Small intestine (tissue), 7 donors: ENCODE measurements at regions not wholly inside any gene's neighbourhood (a gene's known extent, or its start where the extent isn't known, plus 50 kb on each side); places are given as distances from the start of the nearest gene placed in this dataset.

Experiments used
- DNase-seq, 2 donors: peaks; one replicate each; pipeline versions ENCODE4 v3.0.0 to v3.0.0-alpha.2; 2013
- FAIRE-seq: peaks from 2 replicates; lab custom pipeline; 2012; peaks lifted over from hg19 to GRCh38; lab: Jason Lieb, UNC
- H3K27ac ChIP-seq, 3 donors: one replicate each; pipeline ENCODE4 v1.5.1; 2013; ENCODE audit warnings: low read length in 2 of 3, mild to moderate bottlenecking in 2 of 3, control low read depth in 1 of 3, inconsistent platforms in 1 of 3, low read depth in 1 of 3, moderate library complexity in 1 of 3
- H3K27me3 ChIP-seq, 3 donors: one replicate each; pipeline ENCODE4 v1.6.1; 2013; ENCODE audit warnings: low read length in 3 of 3, inconsistent platforms in 1 of 3; ENCODE audit not compliant: control insufficient read depth in 3 of 3, insufficient read depth in 3 of 3
- H3K36me3 ChIP-seq, 3 donors: one replicate each; pipeline ENCODE4 v1.6.1; 2013; ENCODE audit warnings: low read length in 3 of 3, inconsistent platforms in 1 of 3, low read depth in 1 of 3, mild to moderate bottlenecking in 1 of 3, moderate library complexity in 1 of 3; ENCODE audit not compliant: control insufficient read depth in 3 of 3, insufficient read depth in 2 of 3
- H3K4me1 ChIP-seq, 3 donors: one replicate each; pipeline ENCODE4 v1.6.1; 2013; ENCODE audit warnings: low read length in 2 of 3, inconsistent platforms in 1 of 3, low read depth in 1 of 3, mild to moderate bottlenecking in 1 of 3, moderate library complexity in 1 of 3; ENCODE audit not compliant: control insufficient read depth in 3 of 3, insufficient read depth in 2 of 3
- H3K4me3 ChIP-seq, 3 donors: one replicate each; pipeline ENCODE4 v1.5.1; 2013; ENCODE audit warnings: low read length in 3 of 3, control low read depth in 1 of 3, inconsistent platforms in 1 of 3, low read depth in 1 of 3, mild to moderate bottlenecking in 1 of 3, moderate library complexity in 1 of 3
- H3K9me3 ChIP-seq, 2 donors: one replicate each; pipeline ENCODE4 v1.6.1; 2013; ENCODE audit warnings: low read depth in 1 of 2, low read length in 1 of 2; ENCODE audit not compliant: control insufficient read depth in 2 of 2, insufficient read depth in 1 of 2
- WGBS, 3 donors: extraction: QIAGEN DNeasy Blood & Tissue Kit; methylation state at CpG; one replicate each; pipeline ENCODE4 v1.1.7; 2013; 5-methylcytosine and 5-hydroxymethylcytosine counted together
- donor health status: healthy with polysubstance abuse.
- donor health status: control.
- donor health status: control.
- donor health status: Bipolar disorder and iron deficiency.
- donor health status: healthy.

GRCh38 chr3:103657756-103658155 lies 1222.9 kb downstream of the ZPLD1 start:
- no peaks in the 10 kb centered on the region for H3K9me3 ChIP-seq
- no peak overlapping the region for H3K4me3 ChIP-seq
- DNase-seq: no peak
- WGBS, 3 donors: 53 to 70% (median 54%) methylated on average over 8 of the region's 8 CpGs
- no peak for FAIRE-seq
- no peaks in the 10 kb centered on the region for H3K27me3 ChIP-seq
- H3K4me1 ChIP-seq: no peaks in the 10 kb centered on the region
- H3K27ac ChIP-seq: no peak overlapping the region
- H3K36me3 ChIP-seq: no peaks in the 10 kb centered on the region

- FAIRE-seq (no peak), DNase-seq (no peak)
- WGBS, 3 donors: 80 to 92% (median 88%) methylated on average over 2 of the region's 2 CpGs
- Histone ChIP-seq H3K27me3 (no peaks in the 10 kb centered on the region), H3K4me1 (no peaks in the 10 kb centered on the region), H3K27ac (no peak overlapping the region), H3K4me3 (no peak overlapping the region), H3K9me3 (no peaks in the 10 kb centered on the region), H3K36me3 (no peaks in the 10 kb centered on the region)
Observed at GRCh38 chr3:103660810-103661209, 1226.0 kb downstream of the ZPLD1 start.

GRCh38 chr3:103662591-103662990 lies 1227.8 kb downstream of the ZPLD1 start:
- Histone ChIP-seq H3K4me3 (no peak overlapping the region), H3K4me1 (no peaks in the 10 kb centered on the region), H3K36me3 (no peaks in the 10 kb centered on the region), H3K27me3 (no peaks in the 10 kb centered on the region), H3K9me3 (no peaks in the 10 kb centered on the region), H3K27ac (no peak overlapping the region)
- DNase-seq: no peak
- FAIRE-seq: no peak
- WGBS, 3 donors: 89 to 98% (median 93%) methylated on average over 3 of the region's 3 CpGs

DNA sequence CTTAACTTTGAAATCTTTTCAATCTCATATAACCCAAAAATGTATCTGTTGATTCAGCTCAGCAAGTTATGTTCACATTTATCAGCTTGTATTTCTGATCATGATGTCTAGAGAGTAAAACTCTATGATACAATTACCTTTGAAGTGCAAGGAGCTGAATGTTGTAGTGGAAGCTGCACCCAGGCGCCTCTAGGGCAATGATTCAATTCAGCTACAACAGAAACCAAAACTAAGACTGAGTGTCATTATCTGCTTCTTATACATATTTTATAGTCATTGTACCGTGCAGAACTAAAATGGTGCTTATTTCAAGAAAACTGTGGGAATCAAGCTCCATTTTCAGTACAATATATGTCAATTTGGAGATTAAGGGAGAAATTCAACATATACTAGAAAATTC lies 1237.5 kb downstream of the ZPLD1 start:
- Histone ChIP-seq H3K9me3 (no peaks in the 10 kb centered on the region), H3K4me3 (no peak overlapping the region), H3K27ac (no peak overlapping the region), H3K36me3 (no peaks in the 10 kb centered on the region), H3K4me1 (no peaks in the 10 kb centered on the region), H3K27me3 (no peaks in the 10 kb centered on the region)
- 21 to 58% (median 38%) methylated on average over 2 of the region's 2 CpGs for WGBS, 3 donors
- FAIRE-seq (no peak), DNase-seq (no peak)

GRCh38 chr3:103684904-103685303 lies 1250.1 kb downstream of the ZPLD1 start:
- Histone ChIP-seq H3K4me1 (no peaks in the 10 kb centered on the region), H3K36me3 (no peaks in the 10 kb centered on the region), H3K27me3 (no peaks in the 10 kb centered on the region), H3K4me3 (no peak overlapping the region), H3K27ac (no peak overlapping the region), H3K9me3 (no peaks in the 10 kb centered on the region)
- FAIRE-seq (no peak), DNase-seq (no peak)
- WGBS, 3 donors: 31 to 48% (median 39%) methylated on average over 4 of the region's 4 CpGs

GRCh38 chr3:103685939-103686338 lies 1251.1 kb downstream of the ZPLD1 start:
- H3K27ac ChIP-seq: no peak overlapping the region
- DNase-seq (no peak), FAIRE-seq (no peak)
- no peaks in the 10 kb centered on the region for H3K9me3 ChIP-seq
- no peak overlapping the region for H3K4me3 ChIP-seq
- 38 to 56% (median 53%) methylated on average over 1 of the region's 1 CpG for WGBS, 3 donors
- no peaks in the 10 kb centered on the region for H3K27me3 ChIP-seq
- H3K36me3 ChIP-seq: no peaks in the 10 kb centered on the region
- H3K4me1 ChIP-seq: no peaks in the 10 kb centered on the region

- H3K4me3 ChIP-seq: no peak overlapping the region
- no peaks in the 10 kb centered on the region for H3K4me1 ChIP-seq
- DNase-seq (no peak), FAIRE-seq (no peak)
- H3K27ac ChIP-seq: no peak overlapping the region
- H3K9me3 ChIP-seq: no peaks in the 10 kb centered on the region
- H3K27me3 ChIP-seq: no peaks in the 10 kb centered on the region
- H3K36me3 ChIP-seq: no peaks in the 10 kb centered on the region
Observed at GRCh38 chr3:103690536-103690935, 1255.7 kb downstream of the ZPLD1 start.

DNA sequence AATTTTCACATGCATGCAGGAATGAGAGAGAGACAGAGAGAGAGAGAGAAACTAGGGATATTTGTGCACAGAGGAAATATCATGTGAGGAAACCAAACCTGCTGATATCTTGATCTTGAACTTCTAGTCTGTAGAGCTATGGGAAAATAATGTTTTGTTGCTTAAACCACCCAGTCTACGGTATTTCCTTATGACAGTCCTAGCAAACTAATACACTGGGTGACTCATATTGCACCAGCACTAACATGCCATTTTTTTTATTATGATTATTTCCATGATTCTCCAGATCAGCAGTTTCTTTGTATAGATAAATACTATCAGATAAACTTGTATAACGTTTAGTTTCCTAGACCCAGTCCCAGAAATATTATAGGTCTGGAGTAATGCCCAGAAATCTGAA lies 1259.0 kb downstream of the ZPLD1 start:
- no peaks in the 10 kb centered on the region for H3K27me3 ChIP-seq
- DNase-seq (no peak), FAIRE-seq (no peak)
- no peak overlapping the region for H3K27ac ChIP-seq
- H3K4me3 ChIP-seq: no peak overlapping the region
- 40 to 69% (median 48%) methylated on average over 2 of the region's 2 CpGs for WGBS, 3 donors
- H3K36me3 ChIP-seq: no peaks in the 10 kb centered on the region
- H3K9me3 ChIP-seq: no peaks in the 10 kb centered on the region
- H3K4me1 ChIP-seq: no peaks in the 10 kb centered on the region

GRCh38 chr3:103698646-103699045 lies 1263.8 kb downstream of the ZPLD1 start:
- 83 to 92% (median 89%) methylated on average over 1 of the region's 1 CpG for WGBS, 3 donors
- no peaks in the 10 kb centered on the region for H3K9me3 ChIP-seq
- DNase-seq (no peak), FAIRE-seq (no peak)
- H3K4me1 ChIP-seq: no peaks in the 10 kb centered on the region
- H3K4me3 ChIP-seq: no peak overlapping the region
- H3K27ac ChIP-seq: no peak overlapping the region
- H3K36me3 ChIP-seq: no peaks in the 10 kb centered on the region
- H3K27me3 ChIP-seq: no peaks in the 10 kb centered on the region
